ENCODE measurements at regions not wholly inside any gene's neighbourhood (a gene's known extent, or its start where the extent isn't known, plus 50 kb on each side); places are given as distances from the start of the nearest gene placed in this dataset.
A peak's percentile ranks its signal among the peaks of the same experiment; 100 is the strongest.

DNA sequence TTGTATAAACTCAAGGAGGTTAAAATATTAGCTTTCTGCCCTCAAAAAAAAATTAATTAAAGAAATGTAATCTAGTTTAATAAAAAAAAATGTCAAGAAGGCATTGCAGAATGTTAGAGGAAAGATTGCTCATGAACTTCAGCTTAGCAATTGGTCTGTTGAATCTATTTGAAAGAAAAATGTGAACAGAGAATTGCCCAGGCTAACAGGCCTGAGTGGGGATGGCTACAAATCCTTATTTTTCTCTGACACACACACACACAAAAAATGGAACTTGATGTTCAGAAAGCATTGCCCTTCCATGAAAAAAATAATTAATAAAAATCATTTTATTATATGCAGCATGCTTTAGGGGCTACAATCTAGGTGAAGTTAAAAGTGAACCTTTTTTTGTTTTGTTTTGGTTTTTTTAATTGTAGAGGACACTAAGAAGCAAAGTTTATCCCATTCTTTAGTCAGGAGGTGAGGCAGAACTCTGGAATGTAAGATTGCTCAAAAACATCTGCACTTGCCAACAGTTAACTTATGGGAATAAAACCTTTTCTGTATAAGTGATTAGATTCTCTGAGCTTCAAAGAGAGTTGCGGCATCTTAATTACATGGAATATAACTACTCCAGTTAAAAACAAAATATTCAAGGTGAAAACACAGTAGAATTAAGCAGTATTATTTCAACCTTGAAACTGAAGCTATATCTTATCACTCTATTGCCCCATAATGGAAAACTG is 658.5 kb upstream of the ADGRL2 start:
- Histone ChIP-seq H3K4me3 (ENCODE audit: low read length) (no peak overlapping the region), H3K9me3 (ENCODE audit: control insufficient read depth, low read length) (no peaks in the 10 kb centered on the region), H3K9ac (ENCODE audit: low read length) (no peak overlapping the region), H3K36me3 (ENCODE audit: control insufficient read depth, insufficient read depth, low read length, severe bottlenecking) (no peaks in the 10 kb centered on the region), H3K27me3 (replicated peaks; ENCODE audit: control insufficient read depth, insufficient read depth, low read length) (no peaks in the 10 kb centered on the region), H3K4me1 (ENCODE audit: control insufficient read depth, insufficient read depth, low read length) (peaks cover 33% of the 10 kb centered on the region)
- DNase-seq (ENCODE audit: low read depth): peak; percentile 79

GRCh38 chr1:81135524-81135923 is 665.2 kb upstream of the ADGRL2 start:
- no peak overlapping the region for H3K9ac ChIP-seq (ENCODE audit: low read length)
- no peaks in the 10 kb centered on the region for H3K9me3 ChIP-seq (ENCODE audit: control insufficient read depth, low read length)
- H3K27me3 ChIP-seq (replicated peaks; ENCODE audit: control insufficient read depth, insufficient read depth, low read length): no peaks in the 10 kb centered on the region
- no peaks in the 10 kb centered on the region for H3K4me1 ChIP-seq (ENCODE audit: control insufficient read depth, insufficient read depth, low read length)
- no peak for DNase-seq (ENCODE audit: low read depth)
- H3K36me3 ChIP-seq (ENCODE audit: control insufficient read depth, insufficient read depth, low read length, severe bottlenecking): no peaks in the 10 kb centered on the region
- H3K4me3 ChIP-seq (ENCODE audit: low read length): no peak overlapping the region

- Histone ChIP-seq H3K4me3 (ENCODE audit: low read length) (no peak overlapping the region), H3K9me3 (ENCODE audit: control insufficient read depth, low read length) (no peaks in the 10 kb centered on the region), H3K4me1 (ENCODE audit: control insufficient read depth, insufficient read depth, low read length) (no peaks in the 10 kb centered on the region), H3K27me3 (replicated peaks; ENCODE audit: control insufficient read depth, insufficient read depth, low read length) (no peaks in the 10 kb centered on the region), H3K36me3 (ENCODE audit: control insufficient read depth, insufficient read depth, low read length, severe bottlenecking) (no peaks in the 10 kb centered on the region), H3K9ac (ENCODE audit: low read length) (no peak overlapping the region)
- DNase-seq (ENCODE audit: low read depth): no peak
Observed at GRCh38 chr1:81129776-81130175, 671.0 kb upstream of the ADGRL2 start.

DNA sequence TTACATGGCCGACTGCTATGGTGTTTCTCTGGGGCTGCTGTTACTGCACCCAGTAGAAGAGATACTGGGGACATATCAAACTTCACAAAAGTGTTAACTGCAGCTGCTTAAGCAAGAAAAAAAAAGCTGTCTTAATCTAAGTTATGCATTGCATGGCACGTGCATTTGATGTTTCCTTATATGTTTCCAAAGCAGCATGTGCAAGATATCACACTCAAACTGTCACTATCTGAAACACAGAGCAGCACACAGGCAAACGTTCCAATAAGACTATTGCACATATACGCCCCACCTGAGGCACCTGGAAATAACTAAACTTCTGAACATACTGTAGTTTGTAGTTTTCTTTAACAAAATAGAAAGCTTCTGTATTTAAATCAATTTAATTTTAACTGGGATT is 671.4 kb upstream of the ADGRL2 start:
- Histone ChIP-seq H3K4me3 (ENCODE audit: low read length) (no peak overlapping the region), H3K4me1 (ENCODE audit: control insufficient read depth, insufficient read depth, low read length) (no peaks in the 10 kb centered on the region), H3K27me3 (replicated peaks; ENCODE audit: control insufficient read depth, insufficient read depth, low read length) (no peaks in the 10 kb centered on the region), H3K36me3 (ENCODE audit: control insufficient read depth, insufficient read depth, low read length, severe bottlenecking) (no peaks in the 10 kb centered on the region), H3K9ac (ENCODE audit: low read length) (no peak overlapping the region), H3K9me3 (ENCODE audit: control insufficient read depth, low read length) (no peaks in the 10 kb centered on the region)
- no peak for DNase-seq (ENCODE audit: low read depth)

DNA sequence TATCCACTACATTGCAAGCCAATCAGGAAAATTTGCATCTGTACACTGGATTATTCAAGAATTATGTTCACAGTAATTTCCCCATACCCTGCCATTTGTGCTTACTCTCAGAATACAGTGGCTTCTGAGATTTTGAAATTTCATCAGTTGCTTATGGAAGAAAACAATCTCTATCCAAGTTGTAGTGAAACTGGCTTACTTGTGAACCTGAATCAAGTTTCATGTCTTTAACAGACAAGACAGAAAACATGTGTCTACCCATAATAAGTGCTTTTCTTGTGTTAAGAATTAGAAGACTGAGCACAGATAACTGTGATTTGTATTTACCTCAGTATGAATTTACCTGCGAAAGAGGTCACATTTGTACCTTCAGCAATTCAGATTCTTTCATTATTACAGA is 672.7 kb upstream of the ADGRL2 start:
- peak; percentile 29 for DNase-seq (ENCODE audit: low read depth)
- H3K9ac ChIP-seq (ENCODE audit: low read length): no peak overlapping the region
- H3K27me3 ChIP-seq (replicated peaks; ENCODE audit: control insufficient read depth, insufficient read depth, low read length): no peaks in the 10 kb centered on the region
- no peaks in the 10 kb centered on the region for H3K36me3 ChIP-seq (ENCODE audit: control insufficient read depth, insufficient read depth, low read length, severe bottlenecking)
- H3K4me3 ChIP-seq (ENCODE audit: low read length): no peak overlapping the region
- H3K9me3 ChIP-seq (ENCODE audit: control insufficient read depth, low read length): no peaks in the 10 kb centered on the region
- no peaks in the 10 kb centered on the region for H3K4me1 ChIP-seq (ENCODE audit: control insufficient read depth, insufficient read depth, low read length)

GRCh38 chr1:81126989-81127581 is 673.6 kb upstream of the ADGRL2 start:
- Histone ChIP-seq H3K9ac (ENCODE audit: low read length) (no peak overlapping the region), H3K27me3 (replicated peaks; ENCODE audit: control insufficient read depth, insufficient read depth, low read length) (no peaks in the 10 kb centered on the region), H3K36me3 (ENCODE audit: control insufficient read depth, insufficient read depth, low read length, severe bottlenecking) (no peaks in the 10 kb centered on the region), H3K4me3 (ENCODE audit: low read length) (no peak overlapping the region), H3K9me3 (ENCODE audit: control insufficient read depth, low read length) (no peaks in the 10 kb centered on the region), H3K4me1 (ENCODE audit: control insufficient read depth, insufficient read depth, low read length) (no peaks in the 10 kb centered on the region)
- peak; percentile 75 for DNase-seq (ENCODE audit: low read depth)

- H3K9ac ChIP-seq (ENCODE audit: low read length): no peak overlapping the region
- no peaks in the 10 kb centered on the region for H3K4me1 ChIP-seq (ENCODE audit: control insufficient read depth, insufficient read depth, low read length)
- peak; percentile 62 for DNase-seq (ENCODE audit: low read depth)
- H3K9me3 ChIP-seq (ENCODE audit: control insufficient read depth, low read length): no peaks in the 10 kb centered on the region
- no peaks in the 10 kb centered on the region for H3K27me3 ChIP-seq (replicated peaks; ENCODE audit: control insufficient read depth, insufficient read depth, low read length)
- no peak overlapping the region for H3K4me3 ChIP-seq (ENCODE audit: low read length)
- no peaks in the 10 kb centered on the region for H3K36me3 ChIP-seq (ENCODE audit: control insufficient read depth, insufficient read depth, low read length, severe bottlenecking)
Observed at GRCh38 chr1:81125672-81126071, 675.1 kb upstream of the ADGRL2 start.

- Histone ChIP-seq H3K4me1 (ENCODE audit: control insufficient read depth, insufficient read depth, low read length) (no peaks in the 10 kb centered on the region), H3K36me3 (ENCODE audit: control insufficient read depth, insufficient read depth, low read length, severe bottlenecking) (no peaks in the 10 kb centered on the region)
- DNase-seq (ENCODE audit: low read depth): no peak
Observed at GRCh38 chr1:81121306-81121705, 679.4 kb upstream of the ADGRL2 start.

DNA sequence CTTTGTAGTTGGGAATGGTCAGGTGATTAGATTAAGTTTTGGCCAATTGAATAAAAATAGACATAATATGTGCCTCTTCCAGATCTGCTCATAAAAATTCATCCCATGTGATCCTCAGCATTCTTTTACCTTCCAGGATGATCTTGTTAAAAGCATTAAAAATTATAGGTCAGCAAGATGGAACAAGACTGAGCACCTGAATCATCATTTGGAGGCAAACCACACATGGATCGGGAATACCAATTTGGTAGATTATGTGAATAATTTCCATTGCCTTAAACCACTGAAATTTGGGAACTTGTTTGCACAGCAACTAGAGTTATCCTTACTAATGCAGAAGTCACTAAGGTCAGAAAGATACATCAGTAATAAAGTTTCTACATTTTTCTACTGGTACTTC is 681.4 kb upstream of the ADGRL2 start:
- H3K27me3 ChIP-seq (replicated peaks; ENCODE audit: control insufficient read depth, insufficient read depth, low read length): no peaks in the 10 kb centered on the region
- DNase-seq (ENCODE audit: low read depth): no peak
- no peaks in the 10 kb centered on the region for H3K36me3 ChIP-seq (ENCODE audit: control insufficient read depth, insufficient read depth, low read length, severe bottlenecking)
- peaks cover 3% of the 10 kb centered on the region for H3K9me3 ChIP-seq (ENCODE audit: control insufficient read depth, low read length)
- H3K9ac ChIP-seq (ENCODE audit: low read length): no peak overlapping the region
- H3K4me3 ChIP-seq (ENCODE audit: low read length): no peak overlapping the region
- no peaks in the 10 kb centered on the region for H3K4me1 ChIP-seq (ENCODE audit: control insufficient read depth, insufficient read depth, low read length)

More at GRCh38 chr1:81121306-81121705, 679.4 kb upstream of the ADGRL2 start:
- peaks cover 3% of the 10 kb centered on the region for H3K9me3 ChIP-seq (ENCODE audit: control insufficient read depth, low read length)
- H3K27me3 ChIP-seq (replicated peaks; ENCODE audit: control insufficient read depth, insufficient read depth, low read length): no peaks in the 10 kb centered on the region
- H3K4me3 ChIP-seq (ENCODE audit: low read length): no peak overlapping the region
- H3K9ac ChIP-seq (ENCODE audit: low read length): no peak overlapping the region

- H3K4me1 ChIP-seq (ENCODE audit: control insufficient read depth, insufficient read depth, low read length): no peaks in the 10 kb centered on the region
- no peaks in the 10 kb centered on the region for H3K27me3 ChIP-seq (replicated peaks; ENCODE audit: control insufficient read depth, insufficient read depth, low read length)
- no peak overlapping the region for H3K9ac ChIP-seq (ENCODE audit: low read length)
- no peak for DNase-seq (ENCODE audit: low read depth)
- H3K4me3 ChIP-seq (ENCODE audit: low read length): no peak overlapping the region
- H3K9me3 ChIP-seq (ENCODE audit: control insufficient read depth, low read length): peaks cover 3% of the 10 kb centered on the region
- no peaks in the 10 kb centered on the region for H3K36me3 ChIP-seq (ENCODE audit: control insufficient read depth, insufficient read depth, low read length, severe bottlenecking)
Observed at GRCh38 chr1:81118550-81118949, 682.2 kb upstream of the ADGRL2 start.

DNA sequence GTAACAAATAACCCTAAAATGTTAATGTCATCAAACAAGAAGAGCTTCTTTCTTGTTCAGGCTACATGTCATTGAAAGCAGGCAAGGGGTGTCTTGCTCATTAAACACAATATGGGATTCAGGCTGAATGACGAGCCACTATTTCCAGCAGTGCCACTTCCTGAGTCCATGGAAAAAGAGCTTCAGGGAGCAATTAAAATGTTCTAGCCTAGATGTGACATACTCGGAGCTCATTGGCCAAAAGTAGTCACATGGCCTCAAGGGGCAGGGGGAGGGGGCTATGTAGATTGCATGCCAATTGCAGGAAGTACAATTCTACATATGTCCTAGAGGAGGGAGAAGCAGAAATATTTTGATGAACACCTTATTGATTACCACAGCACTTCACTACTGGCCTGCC is 685.3 kb upstream of the ADGRL2 start:
- Histone ChIP-seq H3K4me3 (ENCODE audit: low read length) (no peak overlapping the region), H3K4me1 (ENCODE audit: control insufficient read depth, insufficient read depth, low read length) (peaks cover 14% of the 10 kb centered on the region), H3K36me3 (ENCODE audit: control insufficient read depth, insufficient read depth, low read length, severe bottlenecking) (no peaks in the 10 kb centered on the region), H3K9me3 (ENCODE audit: control insufficient read depth, low read length) (peaks cover 3% of the 10 kb centered on the region), H3K27me3 (replicated peaks; ENCODE audit: control insufficient read depth, insufficient read depth, low read length) (no peaks in the 10 kb centered on the region), H3K9ac (ENCODE audit: low read length) (no peak overlapping the region)
- no peak for DNase-seq (ENCODE audit: low read depth)

GRCh38 chr1:81114191-81114590 is 686.5 kb upstream of the ADGRL2 start:
- no peak for DNase-seq (ENCODE audit: low read depth)
- Histone ChIP-seq H3K9me3 (ENCODE audit: control insufficient read depth, low read length) (peaks cover 3% of the 10 kb centered on the region), H3K9ac (ENCODE audit: low read length) (no peak overlapping the region), H3K4me1 (ENCODE audit: control insufficient read depth, insufficient read depth, low read length) (peaks cover 14% of the 10 kb centered on the region), H3K27me3 (replicated peaks; ENCODE audit: control insufficient read depth, insufficient read depth, low read length) (no peaks in the 10 kb centered on the region), H3K4me3 (ENCODE audit: low read length) (no peak overlapping the region), H3K36me3 (ENCODE audit: control insufficient read depth, insufficient read depth, low read length, severe bottlenecking) (no peaks in the 10 kb centered on the region)

All from adipocyte (in vitro differentiated cells).